Mucosa of stomach (tissue), 1 donor: ENCODE measurements at regions not wholly inside any gene's neighbourhood (a gene's known extent, or its start where the extent isn't known, plus 50 kb on each side); places are given as distances from the start of the nearest gene placed in this dataset.

Experiments
- H3K27me3 ChIP-seq: one replicate; pipeline ENCODE4 v1.7.0; 2013; ENCODE audit warnings: mild to moderate bottlenecking, low read length; ENCODE audit not compliant: control insufficient read depth, insufficient read depth
- H3K36me3 ChIP-seq: one replicate; pipeline ENCODE4 v1.7.0; 2013; ENCODE audit warnings: low read length; ENCODE audit not compliant: control insufficient read depth, insufficient read depth
- H3K4me1 ChIP-seq: one replicate; pipeline ENCODE4 v1.7.0; 2013; ENCODE audit warnings: mild to moderate bottlenecking, low read length; ENCODE audit not compliant: control insufficient read depth, insufficient read depth
- H3K4me3 ChIP-seq: one replicate; pipeline ENCODE4 v1.7.0; 2013; ENCODE audit warnings: low read length
- H3K9ac ChIP-seq: one replicate; pipeline ENCODE4 v1.7.0; 2013; ENCODE audit warnings: mild to moderate bottlenecking, low read length, moderate library complexity
- H3K9me3 ChIP-seq: one replicate; pipeline ENCODE4 v1.7.0; 2013; ENCODE audit warnings: mild to moderate bottlenecking, low read length, moderate library complexity; ENCODE audit not compliant: control insufficient read depth
- donor health status: Pancreatic carcinoma.

DNA sequence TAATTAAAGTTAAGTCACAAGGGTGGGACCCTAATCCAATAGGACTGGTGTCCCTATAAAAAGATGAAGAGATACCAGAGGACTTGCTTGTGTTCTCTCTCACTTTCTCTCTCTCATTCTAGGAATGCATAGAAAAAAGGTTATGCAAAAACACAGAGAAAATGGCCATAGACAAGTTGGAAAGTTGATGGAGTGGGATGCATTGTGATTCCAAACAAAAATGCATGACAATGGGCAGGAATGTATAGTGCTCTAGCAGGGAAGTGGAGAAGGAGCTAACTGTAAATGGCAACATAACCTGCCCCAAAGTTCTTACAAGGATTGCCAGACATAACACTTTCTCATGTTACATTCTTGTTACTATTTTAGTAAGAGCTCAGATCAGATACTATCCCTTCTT lies 301.6 kb upstream of the LRATD1 start:
- no peaks in the 10 kb centered on the region for H3K27me3 ChIP-seq
- H3K9ac ChIP-seq, result no peak overlapping the region
- no peaks in the 10 kb centered on the region for H3K36me3 ChIP-seq
- no peaks in the 10 kb centered on the region for H3K9me3 ChIP-seq
- no peaks in the 10 kb centered on the region for H3K4me1 ChIP-seq
- H3K4me3 ChIP-seq, result no peak overlapping the region

DNA sequence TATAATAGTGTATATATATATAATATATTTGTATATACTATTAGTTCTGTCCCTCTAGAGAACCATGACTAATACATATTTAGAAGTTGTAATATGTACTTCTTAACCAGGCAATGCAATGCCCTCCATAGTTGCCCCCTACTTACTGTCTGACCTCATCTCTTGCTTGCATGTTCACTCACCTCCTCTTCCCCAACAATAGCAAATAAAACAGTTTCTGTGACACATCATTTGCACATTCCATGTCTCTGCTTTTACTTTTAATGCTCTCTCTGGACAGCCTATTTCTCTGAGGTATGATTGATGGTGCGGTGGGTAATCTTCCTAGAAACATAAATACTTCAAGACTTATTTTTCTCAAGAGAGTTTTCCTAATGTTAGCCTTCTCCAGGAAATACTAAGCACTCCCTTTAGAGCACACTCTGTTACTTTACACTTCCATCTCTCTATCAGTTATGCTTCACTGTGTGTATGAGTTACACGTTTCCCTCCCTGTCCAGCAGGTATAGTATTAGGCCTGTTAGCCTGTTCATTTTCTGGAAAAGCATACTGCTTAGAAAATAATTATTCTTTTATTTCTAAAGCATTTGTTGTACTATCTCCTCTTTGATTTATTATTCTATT lies 295.6 kb upstream of the LRATD1 start:
- Histone ChIP-seq H3K27me3 (no peaks in the 10 kb centered on the region), H3K36me3 (no peaks in the 10 kb centered on the region), H3K9me3 (no peaks in the 10 kb centered on the region), H3K4me3 (no peak overlapping the region), H3K4me1 (no peaks in the 10 kb centered on the region), H3K9ac (no peak overlapping the region)

DNA sequence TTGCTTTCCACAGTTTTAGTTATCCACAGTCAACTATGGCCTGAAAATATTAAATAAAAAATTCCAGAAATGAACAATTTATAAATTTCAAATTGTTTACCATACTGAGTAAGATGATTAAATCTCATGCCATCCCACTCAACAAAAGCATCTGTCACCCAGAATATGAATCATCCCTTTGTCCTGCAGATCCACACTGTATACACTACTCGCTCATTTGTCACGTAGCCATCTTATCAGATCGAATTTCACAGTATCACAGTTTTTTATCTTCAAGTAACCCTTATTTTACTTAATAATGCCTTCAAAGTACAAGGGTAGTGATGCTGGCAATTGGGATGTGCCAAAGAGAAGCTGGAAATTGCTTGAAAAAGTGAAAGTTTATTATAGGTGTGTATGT lies 291.8 kb upstream of the LRATD1 start:
- no peaks in the 10 kb centered on the region for H3K36me3 ChIP-seq
- no peaks in the 10 kb centered on the region for H3K9me3 ChIP-seq
- no peak overlapping the region for H3K4me3 ChIP-seq
- no peaks in the 10 kb centered on the region for H3K4me1 ChIP-seq
- H3K9ac ChIP-seq, result no peak overlapping the region
- no peaks in the 10 kb centered on the region for H3K27me3 ChIP-seq

DNA sequence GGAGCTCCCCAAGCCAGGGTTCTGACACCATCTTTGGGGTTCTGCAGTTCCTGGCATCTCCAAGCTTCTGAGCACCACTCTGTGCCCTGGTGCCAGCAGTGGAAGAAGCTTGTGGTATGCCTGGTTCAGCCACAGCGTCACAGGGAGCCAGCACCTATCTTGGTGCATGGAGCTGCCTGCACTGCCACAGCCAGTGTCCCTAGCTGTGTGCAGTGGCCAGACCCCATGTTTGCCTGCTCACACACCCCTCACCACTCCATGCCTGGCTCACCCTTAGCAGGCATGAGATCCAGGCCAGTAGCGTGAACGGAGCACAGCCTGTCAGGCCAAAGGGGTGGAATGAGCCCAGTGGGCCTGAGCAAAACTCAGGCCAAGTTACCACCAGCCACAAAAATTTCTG lies 290.2 kb upstream of the LRATD1 start:
- no peaks in the 10 kb centered on the region for H3K4me1 ChIP-seq
- no peaks in the 10 kb centered on the region for H3K9me3 ChIP-seq
- H3K27me3 ChIP-seq, result no peaks in the 10 kb centered on the region
- H3K4me3 ChIP-seq, result no peak overlapping the region
- no peak overlapping the region for H3K9ac ChIP-seq
- H3K36me3 ChIP-seq, result no peaks in the 10 kb centered on the region

DNA sequence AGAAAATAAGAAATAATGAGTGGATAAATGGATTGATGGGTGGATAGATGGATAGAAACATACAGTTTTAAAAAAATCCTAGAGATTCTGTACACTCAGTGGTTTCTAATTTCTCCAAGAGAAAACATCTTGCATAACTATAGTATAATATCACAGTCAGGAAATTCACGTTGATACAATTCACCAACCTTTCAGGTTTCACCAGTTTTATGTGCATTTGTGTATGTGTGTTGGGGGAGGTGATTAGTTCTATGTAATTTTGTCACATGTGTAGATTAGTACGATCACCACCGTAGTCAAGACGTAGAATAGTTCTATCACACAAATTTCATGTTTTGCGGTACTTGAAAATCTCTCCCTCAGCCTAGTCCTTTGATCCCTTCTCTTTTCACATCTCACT lies 288.2 kb upstream of the LRATD1 start:
- Histone ChIP-seq H3K36me3 (no peaks in the 10 kb centered on the region), H3K27me3 (no peaks in the 10 kb centered on the region), H3K4me1 (no peaks in the 10 kb centered on the region), H3K9me3 (no peaks in the 10 kb centered on the region), H3K9ac (no peak overlapping the region), H3K4me3 (no peak overlapping the region)

DNA sequence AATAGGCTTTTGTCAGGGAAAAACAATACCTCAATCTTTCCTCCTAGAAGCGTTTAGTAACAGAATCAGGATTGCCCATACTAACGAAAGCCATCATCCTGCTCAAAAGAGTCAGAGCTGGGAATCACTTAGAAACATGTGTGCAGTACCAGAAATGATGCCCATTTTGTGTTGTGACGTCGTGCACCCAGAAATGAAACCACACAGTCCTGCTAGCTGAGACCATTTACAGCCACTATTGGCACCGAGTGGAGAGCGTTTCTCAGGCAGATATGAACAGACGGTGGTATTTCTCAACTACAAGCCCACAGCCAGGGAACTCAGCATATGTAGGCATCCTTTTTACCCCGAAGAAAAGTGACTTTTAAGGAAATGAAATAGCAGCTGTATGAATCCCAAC lies 284.3 kb upstream of the LRATD1 start:
- Histone ChIP-seq H3K9ac (no peak overlapping the region), H3K4me1 (no peaks in the 10 kb centered on the region), H3K4me3 (no peak overlapping the region), H3K9me3 (no peaks in the 10 kb centered on the region), H3K27me3 (no peaks in the 10 kb centered on the region), H3K36me3 (no peaks in the 10 kb centered on the region)

DNA sequence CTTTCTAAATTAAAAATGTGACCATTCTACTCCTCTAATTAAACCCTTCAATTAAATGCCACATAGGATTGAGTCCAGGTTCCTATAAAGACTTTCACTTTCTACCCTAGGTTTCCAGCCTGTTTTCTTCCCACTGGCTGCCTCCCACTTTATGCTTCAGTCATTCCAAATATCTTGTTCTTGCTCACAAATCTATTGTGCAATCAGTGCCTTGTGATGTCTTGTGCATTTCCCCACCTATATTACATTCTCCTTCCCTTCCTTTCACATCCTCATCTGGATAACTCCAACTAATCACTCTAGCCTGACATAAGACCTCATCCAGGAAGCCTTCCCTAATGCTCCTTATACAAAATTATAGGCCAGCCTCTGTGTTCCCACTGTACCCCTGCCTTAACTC lies 281.7 kb upstream of the LRATD1 start:
- H3K36me3 ChIP-seq, result no peaks in the 10 kb centered on the region
- no peaks in the 10 kb centered on the region for H3K9me3 ChIP-seq
- no peak overlapping the region for H3K4me3 ChIP-seq
- no peak overlapping the region for H3K9ac ChIP-seq
- no peaks in the 10 kb centered on the region for H3K27me3 ChIP-seq
- no peaks in the 10 kb centered on the region for H3K4me1 ChIP-seq

DNA sequence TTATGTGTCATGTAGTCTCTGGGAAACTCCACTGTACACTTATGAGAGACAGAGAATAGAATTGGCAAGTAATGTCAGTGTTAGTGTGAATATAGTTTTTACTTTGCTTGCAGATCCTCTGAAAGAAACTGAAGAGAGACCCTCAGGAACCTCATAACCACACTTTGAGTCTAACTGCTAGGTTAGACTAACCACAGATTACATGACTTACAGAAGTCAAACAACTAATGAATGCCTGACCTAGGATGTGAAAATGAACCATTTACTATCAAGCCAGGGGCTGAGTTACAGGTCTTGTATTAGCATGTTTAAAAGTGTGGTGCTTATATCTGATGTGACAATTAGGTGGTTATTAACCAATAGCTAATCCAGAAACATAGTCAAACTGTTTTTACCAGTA lies 280.4 kb upstream of the LRATD1 start:
- H3K36me3 ChIP-seq, result no peaks in the 10 kb centered on the region
- H3K4me3 ChIP-seq, result no peak overlapping the region
- no peaks in the 10 kb centered on the region for H3K4me1 ChIP-seq
- H3K9ac ChIP-seq, result no peak overlapping the region
- H3K27me3 ChIP-seq, result no peaks in the 10 kb centered on the region
- H3K9me3 ChIP-seq, result no peaks in the 10 kb centered on the region

DNA sequence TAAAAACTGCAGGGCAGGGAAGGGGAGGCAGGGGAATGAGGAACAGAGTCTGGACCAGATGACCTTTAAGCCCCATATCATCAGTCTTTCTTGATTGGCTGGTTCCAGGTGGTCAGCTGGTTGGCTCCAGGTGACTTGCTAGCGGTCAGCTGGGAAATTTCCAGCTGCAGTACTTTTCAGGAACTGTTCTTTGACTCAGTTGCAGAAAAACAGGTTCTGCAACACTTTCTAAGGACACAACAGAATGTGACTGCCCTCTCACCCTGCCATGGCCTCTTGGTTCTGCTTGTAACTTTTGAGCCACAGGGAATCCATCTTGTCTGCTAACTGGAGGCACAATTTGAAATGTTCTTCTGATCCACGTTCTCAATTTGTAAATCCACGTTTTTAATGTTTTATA lies 278.3 kb upstream of the LRATD1 start:
- Histone ChIP-seq H3K4me3 (no peak overlapping the region), H3K9me3 (no peaks in the 10 kb centered on the region), H3K27me3 (no peaks in the 10 kb centered on the region), H3K4me1 (no peaks in the 10 kb centered on the region), H3K9ac (no peak overlapping the region), H3K36me3 (no peaks in the 10 kb centered on the region)

DNA sequence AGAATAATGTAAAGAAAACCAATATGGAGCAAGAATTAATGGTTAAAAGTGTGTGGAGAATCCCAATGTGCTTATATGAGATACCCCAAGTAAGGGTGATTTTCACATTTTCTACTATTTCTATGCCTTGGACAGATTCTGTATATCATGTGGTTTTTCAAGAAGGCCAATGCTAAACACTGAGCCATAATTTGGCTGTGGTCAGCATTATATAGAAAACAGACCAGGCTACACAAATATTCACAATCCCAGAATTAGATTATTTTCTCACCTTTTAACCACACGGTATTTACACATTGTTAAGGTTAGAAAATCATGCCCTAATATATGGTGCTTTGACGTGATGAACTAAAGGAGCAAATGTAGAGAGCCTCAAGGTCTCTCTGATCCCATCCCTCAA lies 277.4 kb upstream of the LRATD1 start:
- Histone ChIP-seq H3K36me3 (no peaks in the 10 kb centered on the region), H3K9me3 (no peaks in the 10 kb centered on the region), H3K4me3 (no peak overlapping the region), H3K4me1 (no peaks in the 10 kb centered on the region), H3K27me3 (no peaks in the 10 kb centered on the region), H3K9ac (no peak overlapping the region)

DNA sequence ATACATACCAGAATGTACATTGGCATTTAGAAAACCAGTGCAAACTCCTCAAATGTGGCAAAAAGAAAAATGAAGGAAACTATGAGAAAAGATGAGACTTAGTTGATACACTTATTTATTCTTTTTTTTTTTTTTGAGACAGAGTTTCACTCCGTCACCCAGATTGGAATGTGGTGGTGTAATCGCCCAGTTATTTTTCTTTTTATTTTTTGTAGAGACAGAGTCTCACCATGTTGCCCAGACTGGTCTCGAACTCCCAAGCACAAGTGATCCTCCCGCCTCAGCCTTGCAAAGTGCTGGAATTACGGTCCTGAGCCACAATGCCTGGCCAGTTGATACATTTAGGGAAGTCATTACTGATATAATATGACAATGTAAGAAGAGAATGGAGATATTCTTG lies 274.2 kb upstream of the LRATD1 start:
- H3K36me3 ChIP-seq, result no peaks in the 10 kb centered on the region
- H3K9ac ChIP-seq, result no peak overlapping the region
- no peaks in the 10 kb centered on the region for H3K4me1 ChIP-seq
- no peak overlapping the region for H3K4me3 ChIP-seq
- no peaks in the 10 kb centered on the region for H3K9me3 ChIP-seq
- no peaks in the 10 kb centered on the region for H3K27me3 ChIP-seq

DNA sequence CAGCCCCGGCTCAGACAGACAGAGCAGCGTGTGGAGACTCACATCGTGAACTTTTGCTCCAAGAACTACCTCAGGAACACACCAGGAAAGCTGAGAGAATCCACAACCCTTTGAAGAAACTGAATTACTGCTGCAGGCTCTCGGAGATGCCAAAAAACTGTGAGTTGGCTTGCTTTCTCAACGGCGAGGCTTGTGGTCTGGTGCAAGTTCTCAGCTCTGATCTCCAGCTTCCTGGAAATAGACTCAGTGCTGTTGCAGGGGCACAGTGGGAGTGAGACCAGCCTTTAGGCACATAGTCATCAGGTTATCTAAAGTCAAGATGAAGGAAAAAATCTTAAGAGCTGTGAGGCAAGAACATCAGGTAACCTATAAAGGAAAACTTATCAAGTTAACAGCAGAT lies 273.7 kb upstream of the LRATD1 start:
- Histone ChIP-seq H3K9me3 (no peaks in the 10 kb centered on the region), H3K36me3 (no peaks in the 10 kb centered on the region), H3K27me3 (no peaks in the 10 kb centered on the region), H3K4me1 (no peaks in the 10 kb centered on the region), H3K4me3 (no peak overlapping the region), H3K9ac (no peak overlapping the region)

DNA sequence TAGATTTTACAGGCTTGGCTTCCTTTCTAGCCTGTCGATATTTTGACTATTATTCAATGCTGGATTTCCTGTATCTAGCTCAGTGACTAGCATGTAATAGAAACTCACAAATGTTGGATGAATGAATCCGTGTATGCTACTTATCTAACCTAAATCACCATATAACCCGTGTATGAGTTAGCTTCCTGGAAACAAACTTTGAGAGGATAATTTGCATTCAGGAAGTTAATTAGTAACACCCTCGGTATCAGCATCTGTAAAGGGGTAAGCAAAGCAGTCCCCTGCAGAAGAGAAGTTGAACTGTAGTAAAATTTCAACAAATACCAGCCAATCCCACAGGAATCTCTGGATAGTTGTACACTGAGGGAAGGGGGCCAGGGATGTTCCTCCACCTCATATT lies 269.4 kb upstream of the LRATD1 start:
- Histone ChIP-seq H3K9ac (no peak overlapping the region), H3K4me1 (no peaks in the 10 kb centered on the region), H3K9me3 (no peaks in the 10 kb centered on the region), H3K4me3 (no peak overlapping the region), H3K36me3 (no peaks in the 10 kb centered on the region), H3K27me3 (no peaks in the 10 kb centered on the region)
